ENCODE measurements at regions not wholly inside any gene's neighbourhood (a gene's known extent, or its start where the extent isn't known, plus 50 kb on each side); places are given as distances from the start of the nearest gene placed in this dataset.

DNA sequence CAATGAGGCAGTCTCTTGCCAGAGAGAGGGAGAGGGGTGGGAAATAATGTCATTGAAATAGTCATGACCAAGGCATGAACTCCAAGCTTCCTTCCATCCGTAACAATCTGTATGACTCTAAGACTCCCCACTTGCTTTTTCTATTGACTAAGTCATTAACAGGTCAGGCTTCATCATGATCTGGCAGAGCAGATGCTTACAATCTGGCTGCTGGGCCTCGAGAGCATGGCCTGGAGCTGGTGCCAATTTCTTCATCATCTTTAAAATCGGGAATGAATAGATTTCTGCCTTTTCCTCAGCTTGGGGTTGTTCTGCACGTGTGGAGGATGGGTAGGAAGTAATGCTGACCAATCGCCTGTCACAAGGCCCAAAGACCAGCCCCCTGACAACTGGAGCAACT is 280.6 kb upstream of the CLNK start:
- TF ChIP-seq, protein P1, sequence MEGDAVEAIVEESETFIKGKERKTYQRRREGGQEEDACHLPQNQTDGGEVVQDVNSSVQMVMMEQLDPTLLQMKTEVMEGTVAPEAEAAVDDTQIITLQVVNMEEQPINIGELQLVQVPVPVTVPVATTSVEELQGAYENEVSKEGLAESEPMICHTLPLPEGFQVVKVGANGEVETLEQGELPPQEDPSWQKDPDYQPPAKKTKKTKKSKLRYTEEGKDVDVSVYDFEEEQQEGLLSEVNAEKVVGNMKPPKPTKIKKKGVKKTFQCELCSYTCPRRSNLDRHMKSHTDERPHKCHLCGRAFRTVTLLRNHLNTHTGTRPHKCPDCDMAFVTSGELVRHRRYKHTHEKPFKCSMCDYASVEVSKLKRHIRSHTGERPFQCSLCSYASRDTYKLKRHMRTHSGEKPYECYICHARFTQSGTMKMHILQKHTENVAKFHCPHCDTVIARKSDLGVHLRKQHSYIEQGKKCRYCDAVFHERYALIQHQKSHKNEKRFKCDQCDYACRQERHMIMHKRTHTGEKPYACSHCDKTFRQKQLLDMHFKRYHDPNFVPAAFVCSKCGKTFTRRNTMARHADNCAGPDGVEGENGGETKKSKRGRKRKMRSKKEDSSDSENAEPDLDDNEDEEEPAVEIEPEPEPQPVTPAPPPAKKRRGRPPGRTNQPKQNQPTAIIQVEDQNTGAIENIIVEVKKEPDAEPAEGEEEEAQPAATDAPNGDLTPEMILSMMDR (IDR thresholded peaks at IDR 0.05) = no peak
- TF ChIP-seq POLR2AphosphoS5 (IDR thresholded peaks at IDR 0.05) = no peak
- no peak for TF ChIP-seq POLR2A (IDR thresholded peaks at IDR 0.05; ENCODE audit: low read depth)
- TF ChIP-seq EP300 (IDR thresholded peaks at IDR 0.05) = no peak
